ENCODE measurements at regions not wholly inside any gene's neighbourhood (a gene's known extent, or its start where the extent isn't known, plus 50 kb on each side); places are given as distances from the start of the nearest gene placed in this dataset.

- no peak overlapping the region for H3K27ac ChIP-seq
- no peaks in the 10 kb centered on the region for H4K20me1 ChIP-seq (ENCODE audit: insufficient read depth)
- H3K9me3 ChIP-seq (ENCODE audit: insufficient read depth, low read depth), result no peaks in the 10 kb centered on the region
- no peak overlapping the region for H2AFZ ChIP-seq
- CTCF ChIA-PET, result no interaction called here
- no peak overlapping the region for H3K4me2 ChIP-seq
- no peaks in the 10 kb centered on the region for H3K36me3 ChIP-seq (ENCODE audit: low read depth)
- no TSS peak for BruUV-seq (replicated peaks)
- intact Hi-C loops (cut with micrococcal nuclease; ENCODE audit: unreplicated experiment), result no loop called here
- no peak for DNase-seq
- H3K4me3 ChIP-seq, result no peak overlapping the region
- H3K27me3 ChIP-seq (ENCODE audit: insufficient read depth, low read depth), result peaks cover 8% of the 10 kb centered on the region
- H3K79me2 ChIP-seq (ENCODE audit: low read depth), result no peaks in the 10 kb centered on the region
- H3F3A ChIP-seq (ENCODE audit: insufficient read depth, low read depth), result no peaks in the 10 kb centered on the region
- H3K4me1 ChIP-seq (replicated peaks; ENCODE audit: insufficient read depth), result no peaks in the 10 kb centered on the region
- no peaks in the 10 kb centered on the region for H3K9me2 ChIP-seq (ENCODE audit: insufficient read depth)
- POLR2A ChIA-PET (ENCODE audit: unreplicated experiment), result no interaction called here
- no peak for TF ChIP-seq EZH2 (IDR thresholded peaks at IDR 0.05; ENCODE audit: low read depth)
These were observed 839.4 kb downstream of the MAFB start for GRCh38 chr20:39849664-39850063.

DNA sequence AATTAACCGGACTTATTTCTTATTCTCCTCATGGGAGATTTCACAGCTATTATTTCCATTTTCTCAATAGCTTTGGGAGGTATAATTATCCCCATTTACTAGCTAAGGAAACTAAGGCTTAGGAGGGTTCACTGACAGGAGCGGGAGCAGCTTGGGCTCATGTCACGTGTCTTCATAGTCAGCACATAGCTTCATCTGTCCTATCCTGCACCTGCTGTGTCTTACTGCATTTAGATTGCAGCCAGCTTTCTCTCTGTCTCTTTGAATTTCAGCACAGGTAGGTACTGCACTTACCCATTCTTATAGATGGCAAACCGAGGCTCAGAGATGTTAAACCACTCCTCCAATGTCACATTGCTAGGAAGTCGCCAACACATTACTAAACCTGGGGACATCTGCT, 839.9 kb downstream of the MAFB start:
- H2AFZ ChIP-seq, result no peak overlapping the region
- peaks cover 4% of the 10 kb centered on the region for H3K27me3 ChIP-seq (ENCODE audit: insufficient read depth, low read depth)
- no peaks in the 10 kb centered on the region for H3K36me3 ChIP-seq (ENCODE audit: low read depth)
- no peak overlapping the region for H3K4me3 ChIP-seq
- H4K20me1 ChIP-seq (ENCODE audit: insufficient read depth), result no peaks in the 10 kb centered on the region
- H3K79me2 ChIP-seq (ENCODE audit: low read depth), result no peaks in the 10 kb centered on the region
- H3K27ac ChIP-seq, result no peak overlapping the region
- BruUV-seq (replicated peaks), result no TSS peak
- H3K9me3 ChIP-seq (ENCODE audit: insufficient read depth, low read depth), result no peaks in the 10 kb centered on the region
- TF ChIP-seq EZH2 (IDR thresholded peaks at IDR 0.05; ENCODE audit: low read depth), result no peak
- TF ChIP-seq, protein P1, sequence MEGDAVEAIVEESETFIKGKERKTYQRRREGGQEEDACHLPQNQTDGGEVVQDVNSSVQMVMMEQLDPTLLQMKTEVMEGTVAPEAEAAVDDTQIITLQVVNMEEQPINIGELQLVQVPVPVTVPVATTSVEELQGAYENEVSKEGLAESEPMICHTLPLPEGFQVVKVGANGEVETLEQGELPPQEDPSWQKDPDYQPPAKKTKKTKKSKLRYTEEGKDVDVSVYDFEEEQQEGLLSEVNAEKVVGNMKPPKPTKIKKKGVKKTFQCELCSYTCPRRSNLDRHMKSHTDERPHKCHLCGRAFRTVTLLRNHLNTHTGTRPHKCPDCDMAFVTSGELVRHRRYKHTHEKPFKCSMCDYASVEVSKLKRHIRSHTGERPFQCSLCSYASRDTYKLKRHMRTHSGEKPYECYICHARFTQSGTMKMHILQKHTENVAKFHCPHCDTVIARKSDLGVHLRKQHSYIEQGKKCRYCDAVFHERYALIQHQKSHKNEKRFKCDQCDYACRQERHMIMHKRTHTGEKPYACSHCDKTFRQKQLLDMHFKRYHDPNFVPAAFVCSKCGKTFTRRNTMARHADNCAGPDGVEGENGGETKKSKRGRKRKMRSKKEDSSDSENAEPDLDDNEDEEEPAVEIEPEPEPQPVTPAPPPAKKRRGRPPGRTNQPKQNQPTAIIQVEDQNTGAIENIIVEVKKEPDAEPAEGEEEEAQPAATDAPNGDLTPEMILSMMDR (conservative IDR thresholded peaks at IDR 0.05), result no peak
- CTCF ChIA-PET, result no interaction called here
- no peak for DNase-seq
- no peaks in the 10 kb centered on the region for H3F3A ChIP-seq (ENCODE audit: insufficient read depth, low read depth)
- intact Hi-C loops (cut with micrococcal nuclease; ENCODE audit: unreplicated experiment), result no loop called here
- H3K4me2 ChIP-seq, result no peak overlapping the region
- H3K9me2 ChIP-seq (ENCODE audit: insufficient read depth), result no peaks in the 10 kb centered on the region
- POLR2A ChIA-PET (ENCODE audit: unreplicated experiment), result no interaction called here
- no peaks in the 10 kb centered on the region for H3K4me1 ChIP-seq (replicated peaks; ENCODE audit: insufficient read depth)

DNA sequence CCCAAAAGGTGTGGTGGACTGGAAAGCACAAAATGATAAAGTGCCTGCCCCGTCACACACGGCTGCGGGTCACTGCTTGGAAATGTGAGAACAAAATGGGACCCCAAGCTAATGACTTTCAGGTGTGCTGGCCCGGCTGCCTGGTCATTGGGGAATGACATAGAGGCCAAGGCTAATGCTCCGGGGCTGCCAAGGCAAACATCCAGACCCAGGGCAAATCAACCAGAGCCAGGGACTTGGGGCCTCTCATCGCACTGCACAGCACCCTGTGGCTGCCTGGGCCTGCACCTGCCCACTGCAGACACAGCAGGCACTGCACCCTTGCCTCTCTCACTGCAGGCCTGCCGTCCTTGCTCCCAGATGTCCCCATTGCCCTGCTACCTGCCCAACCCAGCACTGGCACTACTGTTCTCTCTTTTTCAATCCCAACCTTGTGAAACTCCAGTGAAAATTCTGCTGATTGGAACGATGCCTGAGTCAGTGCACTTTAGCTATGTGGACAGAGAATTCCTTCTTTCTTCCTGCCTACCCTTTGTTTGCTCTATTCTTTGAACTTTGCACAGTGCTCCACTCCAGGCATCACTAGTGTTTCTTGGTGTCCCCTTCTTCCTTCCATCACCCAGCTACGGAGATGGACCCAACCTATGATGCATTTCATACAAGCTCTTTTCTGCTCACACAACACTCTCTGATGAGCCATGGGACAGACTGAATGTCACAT, 849.5 kb downstream of the MAFB start:
- no peaks in the 10 kb centered on the region for H3K79me2 ChIP-seq (ENCODE audit: low read depth)
- H3K4me1 ChIP-seq (replicated peaks; ENCODE audit: insufficient read depth), result no peaks in the 10 kb centered on the region
- no peaks in the 10 kb centered on the region for H3K9me2 ChIP-seq (ENCODE audit: insufficient read depth)
- H3F3A ChIP-seq (ENCODE audit: insufficient read depth, low read depth), result no peaks in the 10 kb centered on the region
- H3K36me3 ChIP-seq (ENCODE audit: low read depth), result no peaks in the 10 kb centered on the region
- no TSS peak for BruUV-seq (replicated peaks)
- no peaks in the 10 kb centered on the region for H4K20me1 ChIP-seq (ENCODE audit: insufficient read depth)
- H2AFZ ChIP-seq, result no peak overlapping the region
- H3K4me2 ChIP-seq, result no peak overlapping the region
- H3K9me3 ChIP-seq (ENCODE audit: insufficient read depth, low read depth), result no peaks in the 10 kb centered on the region
- no peak overlapping the region for H3K4me3 ChIP-seq
- intact Hi-C loops (cut with micrococcal nuclease; ENCODE audit: unreplicated experiment), result no loop called here
- ChIA-PET CTCF (no interaction called here), POLR2A (ENCODE audit: unreplicated experiment) (no interaction called here)
- 0 out of 2 replicates have a peak, but pooled peaks cover 6% of the 10 kb centered on the region for H3K27me3 ChIP-seq (ENCODE audit: insufficient read depth, low read depth)
- TF ChIP-seq, protein P1 (conservative IDR thresholded peaks at IDR 0.05), result no peak
- no peak for TF ChIP-seq EZH2 (IDR thresholded peaks at IDR 0.05; ENCODE audit: low read depth)
- no peak overlapping the region for H3K27ac ChIP-seq
- no peak for DNase-seq

GRCh38 chr20:39837561-39837960, 851.5 kb downstream of the MAFB start:
- no peaks in the 10 kb centered on the region for H3F3A ChIP-seq (ENCODE audit: insufficient read depth, low read depth)
- H3K4me1 ChIP-seq (replicated peaks; ENCODE audit: insufficient read depth), result no peaks in the 10 kb centered on the region
- no peaks in the 10 kb centered on the region for H3K9me2 ChIP-seq (ENCODE audit: insufficient read depth)
- H3K36me3 ChIP-seq (ENCODE audit: low read depth), result no peaks in the 10 kb centered on the region
- H3K9me3 ChIP-seq (ENCODE audit: insufficient read depth, low read depth), result no peaks in the 10 kb centered on the region
- no peak overlapping the region for H2AFZ ChIP-seq
- ChIA-PET POLR2A (ENCODE audit: unreplicated experiment) (no interaction called here), CTCF (no interaction called here)
- no peak for TF ChIP-seq EZH2 (IDR thresholded peaks at IDR 0.05; ENCODE audit: low read depth)
- TF ChIP-seq, protein P1 (conservative IDR thresholded peaks at IDR 0.05), result no peak
- no TSS peak for BruUV-seq (replicated peaks)
- H3K4me3 ChIP-seq, result no peak overlapping the region
- 0 out of 2 replicates have a peak, but pooled peaks cover 6% of the 10 kb centered on the region for H3K27me3 ChIP-seq (ENCODE audit: insufficient read depth, low read depth)
- no peaks in the 10 kb centered on the region for H4K20me1 ChIP-seq (ENCODE audit: insufficient read depth)
- H3K27ac ChIP-seq, result no peak overlapping the region
- intact Hi-C loops (cut with micrococcal nuclease; ENCODE audit: unreplicated experiment), result no loop called here
- no peaks in the 10 kb centered on the region for H3K79me2 ChIP-seq (ENCODE audit: low read depth)
- no peak for DNase-seq
- H3K4me2 ChIP-seq, result no peak overlapping the region
